Erythroblast (primary cell): ENCODE measurements at regions not wholly inside any gene's neighbourhood (a gene's known extent, or its start where the extent isn't known, plus 50 kb on each side); places are given as distances from the start of the nearest gene placed in this dataset.

Experiments used
- GATA1 ChIP-seq: IDR thresholded peaks from 2 replicates; pipeline ENCODE4 v1.6.1; 2011; ENCODE audit warnings: low read depth, mild to moderate bottlenecking, control low read depth, low read length, moderate library complexity
- POLR2A ChIP-seq: IDR thresholded peaks from 2 replicates; pipeline ENCODE4 v1.6.1; 2011; ENCODE audit warnings: mild to moderate bottlenecking, low read length

GRCh38 chr18:1595195-1595594 lies 690.5 kb downstream of the ADCYAP1 start:
- no peak for TF ChIP-seq POLR2A
- TF ChIP-seq GATA1 = no peak
